Lower leg skin (tissue), 4 donors: ENCODE measurements at regions not wholly inside any gene's neighbourhood (a gene's known extent, or its start where the extent isn't known, plus 50 kb on each side); places are given as distances from the start of the nearest gene placed in this dataset.

Source experiments
- DNase-seq, 2 donors: peaks; one replicate each; pipeline ENCODE4 v3.0.0-alpha.2; 2019; ENCODE audit warnings: low spot score in 2 of 2
- H3K4me3 ChIP-seq: fragments of 200-600 bp; sonication (generic); 2 replicates; pipeline ENCODE4 v1.5.1; 2017; ENCODE audit warnings: mild to moderate bottlenecking, low read depth; ENCODE audit not compliant: poor library complexity, severe bottlenecking
- POLR2A ChIP-seq, 2 donors: fragments of 450-650 bp; IDR thresholded peaks; one replicate each; pipeline ENCODE4 v1.6.1; 2016 to 2017; ENCODE audit warnings: antibody characterized with exemption in 2 of 2, mild to moderate bottlenecking in 1 of 2, moderate library complexity in 1 of 2
- WGBS, 2 donors: methylation state at CpG; one replicate each; pipeline ENCODE4 v1.1.5; 2018; 5-methylcytosine and 5-hydroxymethylcytosine counted together
- intact Hi-C: fragments of 100-400 bp; cut with DNase I; formaldehyde crosslinking; loops from one replicate; pipeline ENCODE4 v1.15.0; 2023; ENCODE audit warnings: low total_unique reads
- TF ChIP-seq, protein P1 (sequence below), 3 donors: fragments of 450-650 bp; IDR thresholded peaks; one replicate each; pipeline ENCODE4 v1.5.1; 2016; ENCODE audit warnings: antibody characterized with exemption in 3 of 3, mild to moderate bottlenecking in 3 of 3, moderate library complexity in 2 of 3

DNA sequence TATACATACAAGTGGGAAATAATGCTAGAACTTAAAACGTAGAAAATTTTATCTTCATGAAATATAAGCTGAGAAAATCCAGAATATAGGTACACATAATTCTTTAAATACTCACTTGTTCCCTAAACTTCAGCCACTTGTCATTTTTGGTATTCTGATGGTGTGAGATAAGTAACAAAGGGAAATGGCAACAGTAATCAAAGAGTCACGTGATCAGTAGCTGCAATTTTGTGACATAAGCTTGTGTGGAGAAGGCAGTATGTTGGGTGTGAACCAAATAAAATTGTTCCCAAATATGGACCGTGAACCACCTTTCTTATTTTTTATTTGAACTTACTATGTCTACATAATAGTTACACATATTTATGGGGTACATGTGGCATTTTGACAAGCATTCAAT lies 650.3 kb upstream of the ADARB2 start:
- TF ChIP-seq, protein P1, sequence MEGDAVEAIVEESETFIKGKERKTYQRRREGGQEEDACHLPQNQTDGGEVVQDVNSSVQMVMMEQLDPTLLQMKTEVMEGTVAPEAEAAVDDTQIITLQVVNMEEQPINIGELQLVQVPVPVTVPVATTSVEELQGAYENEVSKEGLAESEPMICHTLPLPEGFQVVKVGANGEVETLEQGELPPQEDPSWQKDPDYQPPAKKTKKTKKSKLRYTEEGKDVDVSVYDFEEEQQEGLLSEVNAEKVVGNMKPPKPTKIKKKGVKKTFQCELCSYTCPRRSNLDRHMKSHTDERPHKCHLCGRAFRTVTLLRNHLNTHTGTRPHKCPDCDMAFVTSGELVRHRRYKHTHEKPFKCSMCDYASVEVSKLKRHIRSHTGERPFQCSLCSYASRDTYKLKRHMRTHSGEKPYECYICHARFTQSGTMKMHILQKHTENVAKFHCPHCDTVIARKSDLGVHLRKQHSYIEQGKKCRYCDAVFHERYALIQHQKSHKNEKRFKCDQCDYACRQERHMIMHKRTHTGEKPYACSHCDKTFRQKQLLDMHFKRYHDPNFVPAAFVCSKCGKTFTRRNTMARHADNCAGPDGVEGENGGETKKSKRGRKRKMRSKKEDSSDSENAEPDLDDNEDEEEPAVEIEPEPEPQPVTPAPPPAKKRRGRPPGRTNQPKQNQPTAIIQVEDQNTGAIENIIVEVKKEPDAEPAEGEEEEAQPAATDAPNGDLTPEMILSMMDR (IDR thresholded peaks at IDR 0.05): no peak
- no peak for TF ChIP-seq POLR2A (IDR thresholded peaks at IDR 0.05)
- 63 to 69% methylated on average over 3 of the region's 3 CpGs for WGBS, 2 donors
- DNase-seq: no peak
- intact Hi-C loops: no loop called here
- H3K4me3 ChIP-seq: no peak overlapping the region

DNA sequence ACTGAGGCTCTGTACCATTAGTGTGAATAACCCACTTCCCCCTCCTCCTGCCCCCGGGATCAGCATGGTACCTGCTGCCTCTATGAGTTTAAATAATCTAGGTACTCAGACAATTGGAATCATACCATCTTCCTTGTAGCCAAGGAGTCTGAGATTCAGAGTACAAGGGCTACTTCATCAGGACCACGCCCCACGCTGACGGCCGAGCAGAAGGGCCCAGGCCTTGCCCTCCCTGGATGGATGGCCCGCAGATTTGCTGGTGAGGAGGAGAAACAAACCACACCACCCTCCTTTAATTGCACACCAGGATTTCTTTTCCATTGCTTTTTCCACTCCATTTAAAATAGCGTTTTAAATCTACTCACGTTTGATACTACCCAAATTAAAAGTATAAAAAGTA lies 649.9 kb upstream of the ADARB2 start:
- TF ChIP-seq POLR2A (IDR thresholded peaks at IDR 0.05): no peak
- TF ChIP-seq, protein P1 (IDR thresholded peaks at IDR 0.05): no peak
- H3K4me3 ChIP-seq: no peak overlapping the region
- intact Hi-C loops: no loop called here
- DNase-seq: no peak
- WGBS, 2 donors: 65 to 77% methylated on average over 8 of the region's 8 CpGs

DNA sequence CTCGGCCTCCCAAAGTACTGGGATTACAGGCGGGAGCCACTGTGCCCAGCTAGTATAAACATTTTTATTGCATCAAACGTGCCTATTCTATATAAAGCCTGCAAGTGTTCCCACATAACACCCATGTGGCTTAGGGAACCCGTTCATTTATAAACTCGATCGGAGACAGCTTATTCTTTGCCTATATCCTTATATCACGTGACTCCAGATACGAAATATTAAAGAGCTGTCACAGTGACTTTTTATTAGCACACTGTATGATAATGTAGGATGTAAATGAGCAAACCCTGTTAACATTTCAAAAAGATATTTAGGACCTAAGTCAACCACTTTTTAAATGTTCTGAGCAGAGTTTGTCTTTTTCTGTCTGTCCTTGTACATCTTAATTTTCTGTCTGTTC lies 642.9 kb upstream of the ADARB2 start:
- TF ChIP-seq, protein P1 (IDR thresholded peaks at IDR 0.05): no peak
- no peak for TF ChIP-seq POLR2A (IDR thresholded peaks at IDR 0.05)
- intact Hi-C loops: no loop called here
- DNase-seq: no peak
- 85% methylated on average over 8 of the region's 8 CpGs for WGBS, 2 donors
- no peak overlapping the region for H3K4me3 ChIP-seq

DNA sequence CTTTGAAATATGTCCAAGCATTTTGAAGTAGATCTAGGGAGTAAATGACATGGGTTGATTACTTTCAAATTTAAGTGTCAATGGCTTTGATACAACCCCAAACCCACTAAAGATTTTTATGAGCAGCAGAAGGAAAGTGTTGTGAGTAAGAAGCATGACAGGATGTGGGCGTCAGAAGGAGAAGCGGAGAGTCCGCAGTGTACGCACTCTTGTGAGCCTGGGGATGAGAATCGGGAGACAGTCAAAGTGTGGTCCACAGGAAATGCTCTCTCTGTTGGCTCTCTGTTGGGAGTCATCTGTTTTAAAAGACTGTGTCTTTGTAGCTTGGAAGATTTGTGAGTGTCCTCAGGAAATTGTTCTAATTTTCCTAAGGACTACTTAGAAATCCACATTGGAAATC lies 629.8 kb upstream of the ADARB2 start:
- 66 to 68% methylated on average over 5 of the region's 5 CpGs for WGBS, 2 donors
- intact Hi-C loops: no loop called here
- no peak overlapping the region for H3K4me3 ChIP-seq
- DNase-seq: no peak
- no peak for TF ChIP-seq POLR2A (IDR thresholded peaks at IDR 0.05)
- TF ChIP-seq, protein P1 (IDR thresholded peaks at IDR 0.05): no peak

DNA sequence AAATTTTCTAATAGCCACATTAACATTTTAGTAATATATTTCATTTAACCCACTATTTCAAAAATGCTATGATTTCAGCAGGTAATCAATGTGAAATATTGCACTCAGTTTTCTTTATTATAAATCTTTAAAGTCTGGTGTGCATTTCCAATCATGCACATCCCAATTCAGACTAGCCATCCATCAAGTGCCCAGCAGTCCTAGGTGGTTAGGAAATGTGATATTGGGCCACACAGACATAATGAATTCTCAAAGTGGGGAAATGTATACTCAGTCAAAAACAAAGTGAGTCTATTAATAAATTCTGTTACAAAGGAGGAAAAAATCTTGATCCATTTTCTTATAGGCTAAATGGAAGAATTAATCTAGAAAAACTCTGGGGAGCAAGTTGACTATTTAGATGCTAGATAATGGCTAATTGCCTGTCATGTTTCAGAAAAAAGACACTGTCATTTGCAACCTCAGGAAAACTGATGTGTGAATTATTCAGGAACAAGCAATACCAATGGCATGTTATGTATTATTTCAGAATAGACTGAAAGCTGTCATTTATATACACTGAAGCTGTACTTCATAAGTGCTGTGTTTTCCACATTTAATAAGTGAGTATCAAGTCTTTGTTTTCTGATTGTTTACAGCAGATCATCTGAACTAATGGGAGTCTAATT lies 629.1 kb upstream of the ADARB2 start:
- TF ChIP-seq, protein P1 (IDR thresholded peaks at IDR 0.05): no peak
- TF ChIP-seq POLR2A (IDR thresholded peaks at IDR 0.05): no peak
- no peak overlapping the region for H3K4me3 ChIP-seq
- no peak for DNase-seq
- intact Hi-C loops: no loop called here

DNA sequence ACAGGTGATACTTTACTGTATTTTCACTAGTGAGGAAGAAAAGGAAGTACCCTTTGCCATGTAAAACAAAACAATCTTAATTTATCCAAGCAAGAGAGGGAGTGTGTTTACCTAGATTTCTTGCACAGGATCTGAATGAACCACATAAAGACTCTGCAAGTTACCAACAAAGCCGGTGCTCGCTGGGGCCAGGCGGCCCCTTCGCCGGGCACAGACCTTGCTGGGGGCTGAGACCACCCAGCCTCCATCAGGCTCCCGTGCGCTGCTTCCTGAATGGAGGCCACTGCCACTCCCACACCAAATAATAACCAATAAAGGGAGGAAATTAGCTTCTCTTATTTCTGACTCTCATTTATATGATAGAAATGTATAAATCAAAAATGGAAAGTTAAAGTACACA lies 625.0 kb upstream of the ADARB2 start:
- 90 to 91% methylated on average over 7 of the region's 7 CpGs for WGBS, 2 donors
- no peak overlapping the region for H3K4me3 ChIP-seq
- no peak for DNase-seq
- TF ChIP-seq, protein P1 (IDR thresholded peaks at IDR 0.05): no peak
- no peak for TF ChIP-seq POLR2A (IDR thresholded peaks at IDR 0.05)
- intact Hi-C loops: no loop called here
